ENCODE measurements at regions not wholly inside any gene's neighbourhood (a gene's known extent, or its start where the extent isn't known, plus 50 kb on each side); places are given as distances from the start of the nearest gene placed in this dataset.

DNA sequence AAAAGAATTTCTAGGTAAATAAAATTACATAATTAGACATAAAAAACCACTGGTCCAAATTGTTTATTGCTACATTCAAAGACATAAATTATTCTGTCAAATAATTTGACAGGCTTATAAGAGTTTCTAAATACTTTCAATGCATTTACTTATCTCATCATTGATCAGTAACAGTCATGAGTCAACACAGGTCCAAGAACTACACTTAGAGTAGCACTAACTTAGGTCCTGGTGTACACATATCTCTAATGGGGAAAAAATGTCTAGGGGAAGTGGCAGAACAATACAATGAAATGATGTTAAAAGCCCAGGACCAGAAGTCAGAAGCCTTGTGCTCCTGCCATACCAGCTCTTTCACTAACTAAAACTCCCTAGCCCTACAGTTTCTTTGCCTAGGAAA lies 96.5 kb upstream of the SLCO6A1 start:
- ChIA-PET CTCF (interaction anchor here (1.0 kb wide), 1 partner anchor 436 kb away, joined by 3 read pairs; no protein-coding TSS in a partner anchor), POLR2A (no interaction called here)
- H3K27ac Mint-ChIP-seq = no peak overlapping the region
- no peaks in the 10 kb centered on the region for H3K27me3 Mint-ChIP-seq
- no peak overlapping the region for H3K4me3 Mint-ChIP-seq
- peaks cover 4% of the 10 kb centered on the region for H3K9me3 Mint-ChIP-seq
- H3K36me3 Mint-ChIP-seq (ENCODE audit: low read depth) = no peaks in the 10 kb centered on the region
- peaks cover 13% of the 10 kb centered on the region for H3K4me1 Mint-ChIP-seq
- DNase-seq = no peak

DNA sequence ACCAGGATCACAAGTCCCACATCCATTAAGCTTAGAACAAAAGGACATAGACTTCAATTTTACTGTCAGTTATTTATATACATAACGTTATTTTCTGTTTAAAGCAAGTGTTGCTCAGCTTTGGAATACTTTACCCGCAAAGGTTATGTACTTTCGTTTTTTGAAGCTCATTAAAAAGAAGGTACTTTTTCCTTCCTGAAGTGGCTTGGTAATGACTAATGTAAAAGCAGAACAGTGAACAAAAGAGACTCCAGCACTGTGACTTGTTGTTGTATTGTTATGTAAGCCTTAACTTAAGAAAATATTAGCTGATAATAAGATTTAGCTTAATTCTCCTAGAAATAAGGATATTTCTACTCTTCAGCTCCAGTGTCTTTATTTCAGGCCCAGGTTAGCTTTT lies 97.3 kb upstream of the SLCO6A1 start:
- ChIA-PET POLR2A (no interaction called here), CTCF (interaction anchor here (0.7 to 1.0 kb wide), 2 partner anchors 435 to 544 kb away, joined by 3 read pairs; no protein-coding TSS in a partner anchor)
- H3K4me3 Mint-ChIP-seq = no peak overlapping the region
- H3K27me3 Mint-ChIP-seq = no peaks in the 10 kb centered on the region
- no peak for DNase-seq
- H3K36me3 Mint-ChIP-seq (ENCODE audit: low read depth) = no peaks in the 10 kb centered on the region
- peaks cover 11% of the 10 kb centered on the region for H3K4me1 Mint-ChIP-seq
- no peak overlapping the region for H3K27ac Mint-ChIP-seq
- peaks cover 4% of the 10 kb centered on the region for H3K9me3 Mint-ChIP-seq

DNA sequence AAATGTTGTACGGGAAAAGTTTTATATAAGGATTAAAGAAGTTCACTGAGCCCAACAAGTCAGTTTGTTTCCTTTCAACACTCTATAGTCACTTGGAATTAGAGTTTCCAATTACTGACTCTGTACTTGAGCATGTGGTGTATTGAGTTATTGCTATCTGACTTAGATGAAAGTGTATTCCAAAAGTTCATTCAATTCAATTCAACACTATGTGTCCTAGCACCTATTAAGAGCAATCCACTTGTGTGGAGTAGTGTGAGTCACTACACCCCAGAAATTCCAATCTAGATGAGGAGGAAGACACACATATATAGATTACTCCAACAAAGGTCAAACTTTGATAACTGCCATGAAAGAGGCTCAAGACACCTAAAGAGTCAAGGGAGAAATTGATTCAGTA lies 98.2 kb upstream of the SLCO6A1 start:
- Mint-ChIP-seq H3K9me3 (peaks cover 4% of the 10 kb centered on the region), H3K27me3 (no peaks in the 10 kb centered on the region), H3K36me3 (ENCODE audit: low read depth) (no peaks in the 10 kb centered on the region), H3K4me1 (peaks cover 5% of the 10 kb centered on the region), H3K27ac (no peak overlapping the region), H3K4me3 (no peak overlapping the region)
- no peak for DNase-seq
- POLR2A ChIA-PET = no interaction called here
- CTCF ChIA-PET = no interaction called here

DNA sequence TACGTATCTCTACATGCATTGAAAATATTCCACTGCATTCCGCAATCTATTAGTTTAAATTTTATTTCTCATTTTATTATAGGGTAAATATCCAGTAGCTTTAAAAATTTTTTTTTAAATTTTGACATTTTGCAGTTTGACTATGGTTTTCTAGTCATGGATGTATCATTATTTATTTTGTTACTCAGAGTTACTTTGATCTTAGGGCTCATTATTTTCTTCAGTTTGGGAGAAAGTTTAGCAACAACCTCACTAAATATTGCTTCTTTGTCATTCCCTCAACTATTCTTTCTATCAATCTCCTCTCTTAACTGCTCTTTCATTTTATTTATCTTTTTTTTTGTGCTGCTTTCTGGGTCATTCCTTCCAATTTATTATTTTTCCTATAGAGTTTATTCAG lies 100.5 kb upstream of the SLCO6A1 start:
- Mint-ChIP-seq H3K4me3 (no peak overlapping the region), H3K9me3 (no peaks in the 10 kb centered on the region), H3K36me3 (ENCODE audit: low read depth) (no peaks in the 10 kb centered on the region), H3K4me1 (peaks cover 5% of the 10 kb centered on the region), H3K27me3 (peaks cover 3% of the 10 kb centered on the region), H3K27ac (no peak overlapping the region)
- CTCF ChIA-PET = no interaction called here
- POLR2A ChIA-PET = no interaction called here
- DNase-seq = no peak

DNA sequence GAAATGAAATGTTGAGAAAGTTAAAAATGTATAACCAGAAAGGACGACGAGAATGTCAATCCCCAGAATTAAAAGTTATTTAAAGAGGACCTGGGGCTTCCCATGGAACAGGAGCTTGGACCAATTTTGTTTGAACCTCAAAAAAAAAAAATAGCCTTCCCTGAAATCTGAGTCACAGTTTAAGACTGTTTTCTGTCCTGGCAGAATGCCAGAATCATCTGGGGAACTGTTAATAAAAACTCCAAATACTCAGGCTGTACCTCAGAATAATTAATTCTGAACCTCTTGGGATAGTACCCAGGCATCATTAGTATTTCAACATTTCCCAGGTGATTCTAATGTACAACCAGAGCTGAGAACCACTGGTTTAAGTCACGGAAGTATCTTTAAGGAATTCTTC lies 102.2 kb upstream of the SLCO6A1 start:
- Mint-ChIP-seq H3K9me3 (no peaks in the 10 kb centered on the region), H3K4me1 (peaks cover 3% of the 10 kb centered on the region), H3K27ac (no peak overlapping the region), H3K36me3 (ENCODE audit: low read depth) (no peaks in the 10 kb centered on the region), H3K4me3 (no peak overlapping the region), H3K27me3 (peaks cover 3% of the 10 kb centered on the region)
- ChIA-PET POLR2A (no interaction called here), CTCF (no interaction called here)
- no peak for DNase-seq

DNA sequence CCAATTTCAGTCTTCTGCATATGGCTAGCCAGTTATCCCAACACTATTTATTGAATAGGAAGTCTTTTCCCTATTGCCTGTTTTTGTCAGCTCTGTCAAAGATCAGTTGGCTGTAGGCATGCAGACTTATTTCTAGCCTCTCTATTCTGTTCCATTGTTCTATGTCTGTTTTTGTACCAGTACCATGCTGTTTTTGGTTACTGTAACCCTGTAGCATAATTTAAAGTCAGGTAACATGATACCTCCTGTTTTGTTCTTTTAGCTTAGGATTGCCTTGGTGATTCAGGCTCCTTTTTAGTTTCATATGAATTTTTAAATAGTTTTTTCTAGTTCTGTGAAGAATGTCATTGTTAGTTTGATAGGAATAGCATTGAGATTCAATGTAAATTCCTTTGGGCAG lies 104.9 kb upstream of the SLCO6A1 start:
- ChIA-PET CTCF (no interaction called here), POLR2A (no interaction called here)
- no peaks in the 10 kb centered on the region for H3K36me3 Mint-ChIP-seq (ENCODE audit: low read depth)
- H3K27me3 Mint-ChIP-seq = peaks cover 3% of the 10 kb centered on the region
- no peak for DNase-seq
- no peak overlapping the region for H3K4me3 Mint-ChIP-seq
- no peaks in the 10 kb centered on the region for H3K9me3 Mint-ChIP-seq
- H3K27ac Mint-ChIP-seq = no peak overlapping the region
- H3K4me1 Mint-ChIP-seq = no peaks in the 10 kb centered on the region

DNA sequence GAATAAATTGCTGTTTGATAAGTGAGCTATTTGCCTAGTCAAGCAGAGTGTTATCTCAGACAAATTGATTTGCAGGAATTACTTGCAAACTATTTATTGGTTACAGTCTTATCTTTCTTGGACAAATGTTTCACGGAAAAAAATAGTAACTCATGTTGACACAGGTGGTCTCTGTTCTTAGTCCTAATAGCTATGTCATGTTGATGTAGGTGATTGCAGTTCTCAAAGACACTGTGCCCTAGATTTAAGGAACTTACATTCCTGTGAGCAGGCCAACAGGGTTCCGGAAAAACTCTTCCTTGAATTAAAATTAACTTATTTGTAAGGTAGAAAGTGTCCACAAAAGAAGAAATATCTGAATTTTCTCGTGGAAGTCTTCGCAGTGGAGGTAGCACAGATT lies 109.6 kb upstream of the SLCO6A1 start:
- CTCF ChIA-PET = no interaction called here
- POLR2A ChIA-PET = no interaction called here
- peaks cover 6% of the 10 kb centered on the region for H3K27me3 Mint-ChIP-seq
- no peak overlapping the region for H3K27ac Mint-ChIP-seq
- no peak for DNase-seq
- no peak overlapping the region for H3K4me3 Mint-ChIP-seq
- no peaks in the 10 kb centered on the region for H3K9me3 Mint-ChIP-seq
- H3K4me1 Mint-ChIP-seq = no peaks in the 10 kb centered on the region
- no peaks in the 10 kb centered on the region for H3K36me3 Mint-ChIP-seq (ENCODE audit: low read depth)

DNA sequence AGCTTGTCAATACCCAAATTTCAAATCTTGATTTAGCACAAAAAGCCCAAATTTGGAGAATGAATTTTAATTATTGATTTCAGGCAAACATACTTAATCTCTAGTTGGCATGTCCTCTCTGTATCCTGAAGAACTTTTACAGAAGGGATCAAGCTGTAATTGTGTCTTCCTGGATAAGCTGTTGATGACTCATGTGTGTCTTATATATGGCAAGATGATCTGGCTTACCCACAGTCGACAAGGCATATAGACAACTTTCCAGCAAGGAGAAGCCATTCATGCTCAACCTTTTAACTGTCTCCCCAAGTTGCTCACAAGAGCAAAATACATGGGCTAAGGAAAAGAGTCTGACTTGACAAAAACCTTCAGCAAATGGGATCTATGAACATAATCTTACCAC lies 112.5 kb upstream of the SLCO6A1 start:
- H3K27me3 Mint-ChIP-seq = peaks cover 14% of the 10 kb centered on the region

DNA sequence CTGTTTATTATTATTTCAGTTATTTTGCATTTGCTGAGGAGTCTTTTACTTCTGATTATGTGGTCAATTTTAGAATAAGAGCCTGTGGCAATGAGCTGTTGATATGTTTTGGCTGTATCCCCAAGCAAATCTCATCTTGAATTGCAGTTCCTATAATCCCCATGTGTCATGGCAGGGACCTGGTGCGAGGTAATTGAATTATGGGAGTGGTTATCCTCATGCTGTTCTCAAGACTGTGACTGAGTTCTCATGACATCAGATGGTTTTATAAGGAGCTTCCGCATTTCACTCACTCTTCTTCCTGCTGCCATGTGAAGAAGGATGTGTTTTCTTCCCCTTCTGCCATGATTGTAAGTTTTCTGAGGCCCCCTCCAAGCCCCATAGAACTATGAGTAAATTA lies 114.9 kb upstream of the SLCO6A1 start:
- H3K36me3 Mint-ChIP-seq (ENCODE audit: low read depth) = no peaks in the 10 kb centered on the region
- no peaks in the 10 kb centered on the region for H3K4me1 Mint-ChIP-seq
- ChIA-PET CTCF (no interaction called here), POLR2A (no interaction called here)
- H3K4me3 Mint-ChIP-seq = no peak overlapping the region
- no peaks in the 10 kb centered on the region for H3K9me3 Mint-ChIP-seq
- no peak overlapping the region for H3K27ac Mint-ChIP-seq
- DNase-seq = no peak
- peaks cover 14% of the 10 kb centered on the region for H3K27me3 Mint-ChIP-seq

More for the DNA sequence above, 112.5 kb upstream of the SLCO6A1 start:
- Mint-ChIP-seq H3K9me3 (no peaks in the 10 kb centered on the region), H3K27ac (no peak overlapping the region), H3K36me3 (ENCODE audit: low read depth) (no peaks in the 10 kb centered on the region), H3K4me3 (no peak overlapping the region), H3K4me1 (no peaks in the 10 kb centered on the region)
- POLR2A ChIA-PET = no interaction called here
- DNase-seq = no peak
- CTCF ChIA-PET = no interaction called here

DNA sequence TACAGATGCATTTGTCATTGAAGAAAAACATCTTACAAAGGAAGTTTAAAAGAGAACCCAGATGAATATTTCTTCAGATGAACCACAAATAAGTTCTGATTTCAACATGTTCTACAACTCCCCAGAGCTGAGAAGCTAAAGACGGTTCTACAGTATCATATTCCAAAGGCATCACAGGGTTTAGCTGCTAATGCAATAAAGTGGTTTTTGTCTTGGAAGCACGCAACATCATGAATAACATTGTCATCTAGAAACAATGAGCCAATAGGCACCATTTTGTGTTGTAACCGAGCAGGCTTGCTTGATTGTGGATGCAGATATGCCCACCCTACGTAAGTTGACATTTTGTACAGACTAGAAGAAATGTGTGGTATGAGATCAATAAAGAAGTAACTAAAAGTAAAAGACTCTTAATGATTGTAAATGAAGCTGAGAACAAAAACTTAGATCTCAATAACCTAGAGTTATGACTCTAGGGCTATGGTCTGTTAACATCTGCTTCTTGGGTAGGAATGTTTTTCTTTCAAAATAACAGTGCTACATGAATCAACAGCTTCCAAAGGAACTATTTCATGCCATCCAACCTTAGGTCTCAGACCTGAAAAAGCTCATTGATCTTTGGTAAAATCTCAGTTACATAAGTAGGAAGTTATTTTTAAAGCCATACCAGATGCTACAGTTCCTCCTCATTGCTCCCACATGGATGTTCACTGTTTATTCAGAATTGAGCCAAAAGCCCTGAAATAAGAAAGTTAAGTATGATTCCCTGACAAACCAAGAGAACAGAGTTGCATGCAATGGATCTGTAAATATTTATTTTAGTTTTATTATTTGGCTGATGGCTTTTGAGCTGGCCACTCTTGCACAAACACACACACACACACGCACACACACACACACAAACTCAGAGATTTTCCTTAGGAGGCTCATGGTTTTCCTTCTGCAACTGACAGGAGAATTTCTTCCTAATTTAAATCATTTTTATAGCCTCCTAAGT lies 118.7 kb upstream of the SLCO6A1 start:
- Mint-ChIP-seq H3K9me3 (no peaks in the 10 kb centered on the region), H3K4me3 (no peak overlapping the region), H3K4me1 (no peaks in the 10 kb centered on the region), H3K27me3 (peaks cover 8% of the 10 kb centered on the region), H3K27ac (no peak overlapping the region), H3K36me3 (ENCODE audit: low read depth) (no peaks in the 10 kb centered on the region)
- no peak for DNase-seq
- CTCF ChIA-PET = no interaction called here
- POLR2A ChIA-PET = no interaction called here

DNA sequence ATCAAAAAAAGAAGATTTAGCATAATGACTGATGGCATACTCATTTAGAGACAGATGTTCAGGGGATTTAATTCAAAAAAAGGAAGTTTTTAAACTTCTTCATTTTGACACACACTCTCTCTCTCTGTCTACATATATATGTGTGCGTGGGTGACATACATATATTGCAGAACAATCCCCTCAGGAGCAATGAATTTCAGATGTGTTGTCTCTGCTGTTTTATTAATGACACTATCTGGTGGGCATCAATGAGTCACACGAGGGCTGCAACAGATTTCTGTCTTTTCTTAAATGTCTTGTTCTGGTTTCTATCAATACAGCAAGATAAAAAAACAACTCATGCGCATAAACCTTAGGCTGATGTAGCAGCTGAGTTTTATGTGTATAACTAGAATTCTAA lies 123.5 kb upstream of the SLCO6A1 start:
- no peak for DNase-seq
- Mint-ChIP-seq H3K27me3 (peaks cover 1% of the 10 kb centered on the region), H3K27ac (no peak overlapping the region), H3K36me3 (ENCODE audit: low read depth) (no peaks in the 10 kb centered on the region), H3K4me1 (no peaks in the 10 kb centered on the region), H3K9me3 (no peaks in the 10 kb centered on the region), H3K4me3 (no peak overlapping the region)
- POLR2A ChIA-PET = no interaction called here
- CTCF ChIA-PET = no interaction called here

DNA sequence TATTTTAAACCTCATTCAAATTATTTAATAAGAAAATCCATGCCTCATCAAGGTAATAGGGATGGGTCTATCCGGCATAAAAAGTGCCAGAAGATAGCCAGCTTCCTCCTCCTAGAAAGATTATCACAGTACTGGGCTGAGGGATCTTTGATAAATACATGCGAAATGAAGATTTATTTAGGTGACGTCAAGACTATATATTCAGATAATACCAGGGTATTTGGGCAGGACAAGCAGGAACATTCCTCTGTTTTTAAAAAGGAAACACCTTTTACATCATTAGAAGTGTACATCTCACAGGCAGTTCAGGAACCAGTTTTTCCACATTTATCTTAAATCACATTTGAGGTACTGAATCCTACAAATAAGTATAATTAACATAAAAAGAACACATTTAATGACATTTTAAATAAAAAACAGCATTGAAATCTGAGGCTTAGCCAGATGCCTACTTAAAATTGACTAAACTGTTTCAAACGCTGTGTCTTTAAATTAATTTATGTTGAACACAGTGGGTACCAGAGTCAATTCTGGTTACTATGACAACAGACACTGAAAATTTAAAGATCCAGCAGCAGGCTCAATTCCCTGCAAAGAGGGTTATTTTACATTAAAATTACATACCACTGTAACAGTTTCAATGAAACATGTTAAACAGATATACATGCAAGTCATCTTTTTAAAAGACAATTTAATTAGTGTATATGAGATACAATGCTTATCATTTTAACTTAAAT lies 124.7 kb upstream of the SLCO6A1 start:
- POLR2A ChIA-PET = no interaction called here
- H3K27ac Mint-ChIP-seq = no peak overlapping the region
- CTCF ChIA-PET = no interaction called here
- no peak for DNase-seq
- no peaks in the 10 kb centered on the region for H3K9me3 Mint-ChIP-seq
- no peaks in the 10 kb centered on the region for H3K36me3 Mint-ChIP-seq (ENCODE audit: low read depth)
- peaks cover 2% of the 10 kb centered on the region for H3K27me3 Mint-ChIP-seq
- H3K4me1 Mint-ChIP-seq = no peaks in the 10 kb centered on the region
- no peak overlapping the region for H3K4me3 Mint-ChIP-seq

DNA sequence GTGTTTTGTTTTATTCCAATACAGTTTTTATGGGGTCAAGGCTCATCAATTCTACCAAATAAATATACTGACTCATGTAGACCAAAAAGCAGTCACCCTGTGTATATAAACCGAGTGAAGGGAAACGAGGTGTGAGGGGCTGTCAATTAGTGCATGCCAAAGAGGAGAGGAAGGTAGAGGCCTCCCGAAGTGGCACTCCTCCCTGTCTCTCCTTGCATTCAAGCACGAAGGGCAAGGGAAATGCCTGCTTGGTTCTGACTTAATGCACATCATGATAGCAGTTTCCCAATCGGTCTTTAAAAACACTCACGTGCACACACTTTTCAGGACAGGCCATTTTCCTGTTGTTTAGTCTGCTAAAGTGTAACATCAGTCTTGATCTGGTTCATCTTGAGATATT lies 125.6 kb upstream of the SLCO6A1 start:
- Mint-ChIP-seq H3K36me3 (ENCODE audit: low read depth) (no peaks in the 10 kb centered on the region), H3K4me3 (no peak overlapping the region), H3K9me3 (no peaks in the 10 kb centered on the region), H3K27me3 (peaks cover 6% of the 10 kb centered on the region), H3K27ac (no peak overlapping the region), H3K4me1 (no peaks in the 10 kb centered on the region)
- POLR2A ChIA-PET = no interaction called here
- CTCF ChIA-PET = no interaction called here
- DNase-seq = no peak

DNA sequence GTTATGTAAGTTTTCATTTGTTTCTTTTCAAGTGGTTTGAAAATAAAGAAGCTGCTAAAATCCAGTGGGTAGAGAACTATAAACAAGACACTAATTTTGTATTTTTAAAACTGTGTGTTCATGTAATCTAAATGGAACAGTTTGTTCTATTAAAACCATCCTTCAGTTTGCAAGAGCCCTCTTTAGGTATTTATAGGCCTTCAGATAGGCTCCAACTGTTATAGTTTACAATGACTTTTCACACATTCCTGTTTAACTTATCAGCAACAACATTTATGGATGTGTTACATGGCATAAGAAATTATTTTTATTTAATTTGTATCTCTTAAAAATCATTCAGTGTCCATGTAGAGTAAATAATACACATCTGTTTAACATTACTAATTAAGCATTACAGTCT lies 126.7 kb upstream of the SLCO6A1 start:
- Mint-ChIP-seq H3K27ac (no peak overlapping the region), H3K4me3 (no peak overlapping the region), H3K9me3 (no peaks in the 10 kb centered on the region), H3K4me1 (no peaks in the 10 kb centered on the region), H3K27me3 (peaks cover 8% of the 10 kb centered on the region), H3K36me3 (ENCODE audit: low read depth) (no peaks in the 10 kb centered on the region)
- no peak for DNase-seq
- POLR2A ChIA-PET = no interaction called here
- CTCF ChIA-PET = no interaction called here
